ENCODE measurements at regions not wholly inside any gene's neighbourhood (a gene's known extent, or its start where the extent isn't known, plus 50 kb on each side); places are given as distances from the start of the nearest gene placed in this dataset.

GRCh38 chr10:120172356-120172755, 279.8 kb downstream of the SEC23IP start:
- ChIA-PET POLR2A (no interaction called here), CTCF (no interaction called here)
- H3K9me3 Mint-ChIP-seq = no peaks in the 10 kb centered on the region
- no peak overlapping the region for H3K4me3 Mint-ChIP-seq
- TF ChIP-seq CTCF (IDR thresholded peaks at IDR 0.05) = no peak
- ATAC-seq (no peak), DNase-seq (no peak)
- no peak overlapping the region for H3K27ac Mint-ChIP-seq
- peaks cover 17% of the 10 kb centered on the region for H3K27me3 Mint-ChIP-seq
- intact Hi-C loops (cut with micrococcal nuclease) = no loop called here
- H3K36me3 Mint-ChIP-seq (ENCODE audit: low read depth) = no peaks in the 10 kb centered on the region
- H3K4me1 Mint-ChIP-seq (ENCODE audit: low read depth) = no peaks in the 10 kb centered on the region

GRCh38 chr10:120174491-120174890, 282.0 kb downstream of the SEC23IP start:
- DNase-seq (no peak), ATAC-seq (no peak)
- H3K36me3 Mint-ChIP-seq (ENCODE audit: low read depth) = no peaks in the 10 kb centered on the region
- peaks cover 19% of the 10 kb centered on the region for H3K27me3 Mint-ChIP-seq
- POLR2A ChIA-PET = no interaction called here
- CTCF ChIA-PET = no interaction called here
- no peak overlapping the region for H3K4me3 Mint-ChIP-seq
- H3K4me1 Mint-ChIP-seq (ENCODE audit: low read depth) = no peaks in the 10 kb centered on the region
- no peak overlapping the region for H3K27ac Mint-ChIP-seq
- no peak for TF ChIP-seq CTCF (IDR thresholded peaks at IDR 0.05)
- intact Hi-C loops (cut with micrococcal nuclease) = no loop called here
- H3K9me3 Mint-ChIP-seq = no peaks in the 10 kb centered on the region

GRCh38 chr10:120177330-120177729, 279.7 kb upstream of the PLPP4 start:
- no peaks in the 10 kb centered on the region for H3K4me1 Mint-ChIP-seq (ENCODE audit: low read depth)
- H3K36me3 Mint-ChIP-seq (ENCODE audit: low read depth) = no peaks in the 10 kb centered on the region
- H3K4me3 Mint-ChIP-seq = no peak overlapping the region
- ChIA-PET CTCF (no interaction called here), POLR2A (no interaction called here)
- no peaks in the 10 kb centered on the region for H3K9me3 Mint-ChIP-seq
- ATAC-seq (no peak), DNase-seq (no peak)
- intact Hi-C loops (cut with micrococcal nuclease) = no loop called here
- H3K27me3 Mint-ChIP-seq = peaks cover 13% of the 10 kb centered on the region
- TF ChIP-seq CTCF (IDR thresholded peaks at IDR 0.05) = no peak
- H3K27ac Mint-ChIP-seq = no peak overlapping the region

- no peak overlapping the region for H3K4me3 Mint-ChIP-seq
- no peaks in the 10 kb centered on the region for H3K9me3 Mint-ChIP-seq
- POLR2A ChIA-PET = no interaction called here
- no peaks in the 10 kb centered on the region for H3K4me1 Mint-ChIP-seq (ENCODE audit: low read depth)
- H3K27ac Mint-ChIP-seq = no peak overlapping the region
- no peak for ATAC-seq
- no peak for DNase-seq
- no peaks in the 10 kb centered on the region for H3K36me3 Mint-ChIP-seq (ENCODE audit: low read depth)
- TF ChIP-seq CTCF (IDR thresholded peaks at IDR 0.05) = no peak
- intact Hi-C loops (cut with micrococcal nuclease) = no loop called here
- peaks cover 12% of the 10 kb centered on the region for H3K27me3 Mint-ChIP-seq
- CTCF ChIA-PET = no interaction called here
Observed at GRCh38 chr10:120180160-120180559, 276.9 kb upstream of the PLPP4 start.

GRCh38 chr10:120181154-120181553, 275.9 kb upstream of the PLPP4 start:
- H3K36me3 Mint-ChIP-seq (ENCODE audit: low read depth) = no peaks in the 10 kb centered on the region
- no peaks in the 10 kb centered on the region for H3K9me3 Mint-ChIP-seq
- no peak overlapping the region for H3K27ac Mint-ChIP-seq

More at GRCh38 chr10:120181154-120181553, 275.9 kb upstream of the PLPP4 start:
- no peaks in the 10 kb centered on the region for H3K4me1 Mint-ChIP-seq (ENCODE audit: low read depth)
- intact Hi-C loops (cut with micrococcal nuclease) = no loop called here
- no peak overlapping the region for H3K4me3 Mint-ChIP-seq
- no peak for TF ChIP-seq CTCF (IDR thresholded peaks at IDR 0.05)
- DNase-seq = no peak
- ATAC-seq = no peak
- ChIA-PET CTCF (no interaction called here), POLR2A (no interaction called here)
- peaks cover 13% of the 10 kb centered on the region for H3K27me3 Mint-ChIP-seq

Measured in activated CD8-positive, alpha-beta T cell treated with anti-CD3 and anti-CD28 coated beads for 36 hours (primary cell).